ENCODE measurements at regions not wholly inside any gene's neighbourhood (a gene's known extent, or its start where the extent isn't known, plus 50 kb on each side); places are given as distances from the start of the nearest gene placed in this dataset.

GRCh38 chr5:143986516-143987212, 174.7 kb downstream of the HMHB1 start:
- DNase-seq (ENCODE audit: low read depth) = peak; percentile 43

GRCh38 chr5:143987264-143987663, 175.3 kb downstream of the HMHB1 start:
- DNase-seq (ENCODE audit: low read depth) = no peak
- H3K4me3 ChIP-seq (ENCODE audit: low read depth, low read length) = no peak overlapping the region

More at GRCh38 chr5:143986516-143987212, 174.7 kb downstream of the HMHB1 start:
- H3K4me3 ChIP-seq (ENCODE audit: low read depth, low read length) = no peak overlapping the region

- no peak for DNase-seq (ENCODE audit: low read depth)
- H3K4me3 ChIP-seq (ENCODE audit: low read depth, low read length) = no peak overlapping the region
These were observed 176.0 kb downstream of the HMHB1 start for GRCh38 chr5:143987751-143988560.

- DNase-seq (ENCODE audit: low read depth) = no peak
- no peak overlapping the region for H3K4me3 ChIP-seq (ENCODE audit: low read depth, low read length)
These were observed 178.0 kb downstream of the YIPF5 start for GRCh38 chr5:143992496-143992895.

- H3K4me3 ChIP-seq (ENCODE audit: low read depth, low read length) = no peak overlapping the region
- peak; percentile 39 for DNase-seq (ENCODE audit: low read depth)
These were observed 167.6 kb downstream of the YIPF5 start for GRCh38 chr5:144002876-144003275.

GRCh38 chr5:144003636-144004035, 166.8 kb downstream of the YIPF5 start:
- no peak for DNase-seq (ENCODE audit: low read depth)
- H3K4me3 ChIP-seq (ENCODE audit: low read depth, low read length) = no peak overlapping the region

DNA sequence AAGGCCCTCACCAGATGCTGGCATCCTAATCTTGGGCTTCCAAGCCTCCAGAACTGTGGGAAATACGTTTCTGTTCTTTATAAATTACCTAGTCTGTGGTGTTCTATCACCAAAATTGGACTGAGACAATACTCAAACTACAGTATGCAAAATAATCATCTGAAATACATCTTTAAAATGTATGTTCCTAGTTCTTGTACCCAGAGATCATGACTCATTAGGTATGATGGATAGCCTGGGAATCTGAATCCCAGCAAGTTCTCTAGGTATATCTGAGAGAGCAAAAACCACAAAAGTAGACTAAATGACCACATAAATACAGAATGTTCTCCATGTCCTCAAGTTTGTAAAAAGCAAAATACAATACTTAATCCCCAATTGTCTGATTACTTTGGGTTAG, 166.3 kb downstream of the YIPF5 start:
- no peak overlapping the region for H3K4me3 ChIP-seq (ENCODE audit: low read depth, low read length)
- peak; percentile 61 for DNase-seq (ENCODE audit: low read depth)

DNA sequence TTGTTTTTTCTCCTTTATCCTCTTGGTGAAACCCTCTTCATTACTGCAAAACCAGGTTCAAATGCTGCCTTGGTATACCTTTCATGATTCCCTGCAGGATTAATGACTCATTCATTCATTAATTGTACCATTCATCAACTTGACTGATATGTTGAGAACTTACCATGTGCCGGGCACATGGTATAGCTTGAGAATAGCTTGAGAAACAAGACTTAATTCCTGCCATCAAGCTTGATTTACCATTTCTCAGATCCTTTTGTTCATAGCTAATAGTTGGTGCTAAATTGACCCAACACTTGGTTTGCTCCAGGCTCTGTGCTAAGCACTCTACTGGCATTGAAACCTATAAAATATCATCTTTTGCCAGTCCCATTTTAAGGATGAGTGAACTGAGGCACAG, 165.7 kb downstream of the YIPF5 start:
- H3K4me3 ChIP-seq (ENCODE audit: low read depth, low read length) = no peak overlapping the region
- DNase-seq (ENCODE audit: low read depth) = no peak

GRCh38 chr5:144009116-144009515, 161.3 kb downstream of the YIPF5 start:
- H3K4me3 ChIP-seq (ENCODE audit: low read depth, low read length) = no peak overlapping the region
- no peak for DNase-seq (ENCODE audit: low read depth)

GRCh38 chr5:144011388-144011787, 159.1 kb downstream of the YIPF5 start:
- no peak for DNase-seq (ENCODE audit: low read depth)
- no peak overlapping the region for H3K4me3 ChIP-seq (ENCODE audit: low read depth, low read length)

- no peak for DNase-seq (ENCODE audit: low read depth)
- H3K4me3 ChIP-seq (ENCODE audit: low read depth, low read length) = no peak overlapping the region
These were observed 156.6 kb downstream of the YIPF5 start for GRCh38 chr5:144013816-144014215.

DNA sequence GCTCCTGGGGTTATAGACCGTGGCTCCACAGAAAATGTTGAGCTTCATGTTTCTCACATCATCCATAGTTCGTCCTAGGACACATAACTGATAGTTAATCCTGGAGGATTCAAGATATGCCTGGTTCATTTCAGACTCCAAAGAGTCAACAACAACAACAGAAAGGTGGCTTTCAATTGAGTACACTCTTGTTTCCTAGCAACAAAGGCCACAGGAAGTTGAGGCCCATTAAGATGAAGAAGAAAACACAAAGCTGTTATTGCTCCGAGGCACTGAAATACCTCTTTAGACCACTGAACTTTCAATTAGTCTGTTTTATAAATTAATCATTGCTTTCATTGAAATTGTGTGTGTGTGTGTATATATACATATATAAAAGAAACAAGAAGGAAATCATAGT, 154.5 kb downstream of the YIPF5 start:
- DNase-seq (ENCODE audit: low read depth) = no peak
- no peak overlapping the region for H3K4me3 ChIP-seq (ENCODE audit: low read depth, low read length)

- no peak for DNase-seq (ENCODE audit: low read depth)
- H3K4me3 ChIP-seq (ENCODE audit: low read depth, low read length) = no peak overlapping the region
These were observed 153.3 kb downstream of the YIPF5 start for GRCh38 chr5:144017119-144017518.

GRCh38 chr5:144017631-144018030, 152.8 kb downstream of the YIPF5 start:
- no peak overlapping the region for H3K4me3 ChIP-seq (ENCODE audit: low read depth, low read length)
- DNase-seq (ENCODE audit: low read depth) = no peak

GRCh38 chr5:144024090-144024489, 146.4 kb downstream of the YIPF5 start:
- no peak overlapping the region for H3K4me3 ChIP-seq (ENCODE audit: low read depth, low read length)
- no peak for DNase-seq (ENCODE audit: low read depth)

- DNase-seq (ENCODE audit: low read depth) = no peak
These were observed 145.9 kb downstream of the YIPF5 start for GRCh38 chr5:144024545-144024944.

DNA sequence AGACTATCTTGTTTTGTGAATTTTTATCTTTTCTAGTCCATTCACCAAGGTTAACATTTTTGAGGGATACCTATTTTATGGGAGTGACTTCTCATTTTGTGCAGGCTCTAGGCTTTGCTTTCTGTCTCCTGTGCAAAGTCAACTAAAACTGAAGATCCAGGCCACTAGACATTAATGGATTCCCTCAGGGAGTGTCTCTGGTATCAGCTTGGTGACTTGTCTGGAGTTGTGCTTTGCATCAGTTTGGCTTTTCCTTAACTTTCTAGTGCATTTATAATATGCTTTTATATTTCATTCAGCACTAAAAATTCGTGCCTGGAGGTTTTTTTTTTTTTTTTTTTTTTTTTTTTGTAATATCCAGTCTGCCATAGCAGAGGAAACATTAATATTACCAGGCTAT, 144.2 kb downstream of the YIPF5 start:
- no peak overlapping the region for H3K4me3 ChIP-seq (ENCODE audit: low read depth, low read length)
- DNase-seq (ENCODE audit: low read depth) = no peak

More at GRCh38 chr5:144024545-144024944, 145.9 kb downstream of the YIPF5 start:
- H3K4me3 ChIP-seq (ENCODE audit: low read depth, low read length) = no peak overlapping the region

DNA sequence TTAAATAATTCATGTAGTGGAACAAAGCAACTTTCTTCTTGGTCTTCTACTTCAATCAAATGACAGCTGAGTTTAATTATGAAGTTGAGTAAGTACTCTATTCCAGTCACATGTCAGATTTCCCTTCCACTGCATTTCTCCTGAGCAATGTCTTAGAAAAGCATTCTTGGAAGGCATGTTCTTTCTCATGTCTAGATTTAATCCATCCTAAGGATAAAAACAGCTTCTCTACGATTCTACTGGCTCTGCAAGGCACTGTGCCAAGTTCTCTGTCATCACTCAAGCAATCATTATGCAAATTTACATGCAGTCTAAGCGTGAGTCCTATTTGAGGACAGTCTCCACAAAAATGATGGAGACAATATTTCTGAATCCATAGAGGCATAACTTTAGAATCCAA, 142.4 kb downstream of the YIPF5 start:
- peak; percentile 79 for DNase-seq (ENCODE audit: low read depth)
- H3K4me3 ChIP-seq (ENCODE audit: low read depth, low read length) = peak overlapping the region; percentile 8

DNA sequence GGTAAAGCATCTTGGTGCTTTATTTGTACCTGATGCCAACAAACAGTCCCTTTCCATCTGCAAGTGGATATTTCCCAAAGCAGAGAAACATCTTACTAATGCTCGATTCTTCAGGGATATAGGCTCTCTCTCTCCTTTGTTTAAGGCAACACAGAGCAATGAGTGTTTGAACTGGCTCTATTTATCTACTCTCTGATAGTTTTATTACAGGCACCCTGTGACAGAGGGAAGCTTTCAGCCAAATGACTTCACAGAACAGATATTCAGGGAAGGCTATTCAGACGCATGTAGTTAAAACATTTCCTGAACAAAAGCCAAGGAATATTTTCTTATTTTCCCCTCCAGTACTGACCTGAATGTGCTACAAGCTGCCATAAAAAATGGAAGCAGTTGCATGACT, 141.8 kb downstream of the YIPF5 start:
- peak overlapping the region; percentile 8 for H3K4me3 ChIP-seq (ENCODE audit: low read depth, low read length)
- DNase-seq (ENCODE audit: low read depth) = peak; percentile 88

GRCh38 chr5:144030904-144031303, 139.6 kb downstream of the YIPF5 start:
- H3K4me3 ChIP-seq (ENCODE audit: low read depth, low read length) = no peak overlapping the region

GRCh38 chr5:144032375-144032774, 138.1 kb downstream of the YIPF5 start:
- H3K4me3 ChIP-seq (ENCODE audit: low read depth, low read length) = no peak overlapping the region
- no peak for DNase-seq (ENCODE audit: low read depth)

More at GRCh38 chr5:144030904-144031303, 139.6 kb downstream of the YIPF5 start:
- DNase-seq (ENCODE audit: low read depth) = no peak

Measured in skeletal muscle cell (primary cell).